Left cardiac atrium (tissue), 4 donors: ENCODE measurements at regions not wholly inside any gene's neighbourhood (a gene's known extent, or its start where the extent isn't known, plus 50 kb on each side); places are given as distances from the start of the nearest gene placed in this dataset.

Experiments
- ATAC-seq, 2 donors: fragments of 200-7000 bp; cut with Tn5 transposase; one replicate each; pipeline ENCODE4 v1.9.1; 2020; ENCODE audit warnings: mild to moderate bottlenecking in 2 of 2, moderate library complexity in 2 of 2
- DNase-seq: peaks from one replicate; pipeline ENCODE4 v3.0.0-alpha.2; 2020
- intact Hi-C, 2 donors: fragments of 100-400 bp; cut with DNase I; formaldehyde crosslinking; loops; one replicate each; pipeline versions ENCODE4 v1.14.1 to v1.15.1; 2022 to 2023
- donor health status: DM: no; HTN: yes; CAD: no.
- donor health status: DM: no; HTN: yes; CAD: no; lungs with severe emphysema.
- donor health status: DM: yes; HTN: yes; CAD: no.
- donor health status: Dilated cardiomyopathy.

DNA sequence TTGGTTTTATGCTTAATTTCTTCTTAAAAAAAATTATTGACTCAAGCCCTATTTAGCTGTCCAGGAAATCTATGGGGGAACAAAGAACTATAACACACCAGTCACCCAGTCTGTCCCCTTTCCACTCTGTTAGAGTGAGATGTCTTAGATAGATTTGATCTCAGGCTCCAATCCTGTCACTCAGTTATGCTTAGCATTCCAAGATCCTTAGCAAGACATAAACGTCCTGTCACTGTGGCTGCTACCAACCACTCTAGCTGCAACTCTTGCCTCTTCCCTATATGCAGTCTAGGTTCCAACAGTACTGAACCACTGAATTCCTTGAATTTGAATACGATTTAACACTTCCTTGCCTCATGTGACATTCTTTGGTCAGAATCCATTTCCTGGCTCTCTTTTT, 241.9 kb upstream of the NWD2 start:
- intact Hi-C loops, result no loop called here

DNA sequence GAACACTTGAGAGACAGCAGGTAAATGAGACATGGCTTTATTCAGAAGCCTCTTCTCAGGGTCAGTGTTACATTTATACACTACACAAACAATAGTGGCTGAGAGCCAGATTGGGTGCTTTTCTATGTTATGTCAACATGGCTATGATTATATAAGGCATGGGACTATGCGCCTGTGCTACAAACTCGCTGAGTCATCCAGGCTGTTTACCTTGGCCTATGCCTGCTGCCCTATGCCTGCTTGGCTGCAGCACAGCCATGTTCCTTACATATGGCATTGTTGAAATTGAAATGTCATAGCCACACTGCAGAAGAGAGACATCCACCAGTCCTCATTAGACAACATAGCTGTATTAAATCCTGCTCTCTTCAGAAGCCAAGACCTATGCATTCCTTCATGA, 236.3 kb upstream of the NWD2 start:
- no peak for ATAC-seq
- intact Hi-C loops, result no loop called here
- no peak for DNase-seq

More for the DNA sequence above, 241.9 kb upstream of the NWD2 start:
- DNase-seq (no peak), ATAC-seq (no peak)

GRCh38 chr4:37014584-37014983, 230.0 kb upstream of the NWD2 start:
- ATAC-seq (no peak), DNase-seq (no peak)
- intact Hi-C loops, result no loop called here

GRCh38 chr4:37015391-37015790, 229.2 kb upstream of the NWD2 start:
- ATAC-seq (no peak), DNase-seq (no peak)
- intact Hi-C loops, result no loop called here

DNA sequence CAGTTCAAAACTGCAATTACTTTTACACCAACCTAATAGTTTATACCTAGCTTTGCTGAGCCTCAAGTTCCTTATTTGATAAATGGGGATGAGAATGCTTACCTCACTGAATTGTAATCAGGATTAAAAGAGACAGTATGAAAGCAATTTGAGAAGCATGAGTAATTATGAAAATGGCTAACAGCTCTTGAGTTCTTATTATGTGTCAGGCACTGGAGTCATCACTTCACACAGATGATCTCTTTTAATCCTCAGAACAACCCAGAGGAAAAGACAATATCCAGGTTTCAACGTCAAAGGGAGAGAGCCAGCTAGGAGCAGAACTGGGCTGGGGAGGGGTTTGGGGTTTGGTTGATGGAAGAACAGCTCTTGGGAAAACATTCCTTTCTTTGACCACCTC, 221.0 kb upstream of the NWD2 start:
- intact Hi-C loops, result no loop called here
- no peak for DNase-seq
- ATAC-seq, result no peak

GRCh38 chr4:37023996-37024395, 220.5 kb upstream of the NWD2 start:
- no peak for ATAC-seq
- DNase-seq, result no peak
- intact Hi-C loops, result no loop called here

DNA sequence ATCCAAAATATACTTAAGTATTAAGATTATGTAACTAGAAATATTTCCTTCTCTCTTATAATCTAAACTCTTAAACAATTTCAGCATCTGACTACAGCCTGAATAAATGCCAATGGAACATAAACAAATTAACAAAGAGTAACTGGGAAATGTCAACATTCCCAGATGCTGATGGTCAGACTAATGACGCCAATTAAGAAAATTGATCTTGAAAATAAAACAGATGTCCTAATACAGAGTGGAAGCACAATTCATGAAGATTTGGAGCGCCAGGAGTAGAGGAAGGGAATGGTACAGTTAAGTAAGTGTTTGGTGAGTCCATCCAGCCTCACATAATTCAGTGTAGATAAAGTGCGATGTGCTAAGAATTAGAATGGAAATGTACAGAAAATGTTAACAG, 203.7 kb upstream of the NWD2 start:
- ATAC-seq, result no peak
- intact Hi-C loops, result no loop called here
- DNase-seq, result no peak

- DNase-seq (no peak), ATAC-seq (no peak)
- intact Hi-C loops, result no loop called here
Observed at GRCh38 chr4:37043342-37043741, 201.2 kb upstream of the NWD2 start.

DNA sequence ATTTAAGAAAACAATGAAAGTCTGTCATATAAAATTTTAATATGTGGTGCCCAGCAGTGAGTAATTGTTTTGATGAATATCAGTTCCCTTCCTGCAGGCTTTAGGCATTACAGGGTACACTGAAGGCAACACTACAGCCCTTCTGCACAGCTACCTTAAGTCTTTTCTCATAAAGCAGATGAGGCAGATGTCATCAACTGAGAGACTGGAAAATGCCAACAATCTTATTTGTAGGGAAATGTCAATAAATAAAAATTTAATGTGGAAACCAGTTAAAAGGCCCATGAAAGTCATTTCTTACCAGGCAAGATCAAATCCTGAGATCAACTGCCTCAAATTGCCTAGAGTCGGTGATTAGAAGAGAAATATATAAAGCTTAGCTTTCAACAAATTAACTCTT, 193.4 kb upstream of the NWD2 start:
- no peak for ATAC-seq
- intact Hi-C loops, result no loop called here
- no peak for DNase-seq

DNA sequence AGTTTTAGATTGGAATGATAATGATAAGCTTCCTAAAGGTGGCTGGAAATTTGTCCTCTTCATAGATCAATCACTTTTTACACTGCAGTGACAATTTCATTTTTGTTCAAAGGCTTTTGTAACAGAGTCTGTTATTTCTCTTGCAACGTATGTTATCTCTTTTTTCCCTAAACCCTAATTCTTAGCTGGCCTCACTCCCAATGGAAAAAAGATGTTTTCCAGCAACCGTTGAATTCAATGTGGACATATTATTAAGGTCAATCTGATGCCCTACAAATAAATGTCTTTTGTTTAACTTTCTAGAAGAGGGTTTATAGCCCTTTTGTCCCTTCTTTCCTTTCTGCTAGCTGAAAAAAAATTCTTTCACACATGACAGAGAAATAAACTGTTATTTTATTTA, 192.7 kb upstream of the NWD2 start:
- DNase-seq (no peak), ATAC-seq (no peak)
- intact Hi-C loops, result no loop called here

- intact Hi-C loops, result no loop called here
- ATAC-seq, result no peak
Observed at GRCh38 chr4:37054531-37055077, 189.9 kb upstream of the NWD2 start.

DNA sequence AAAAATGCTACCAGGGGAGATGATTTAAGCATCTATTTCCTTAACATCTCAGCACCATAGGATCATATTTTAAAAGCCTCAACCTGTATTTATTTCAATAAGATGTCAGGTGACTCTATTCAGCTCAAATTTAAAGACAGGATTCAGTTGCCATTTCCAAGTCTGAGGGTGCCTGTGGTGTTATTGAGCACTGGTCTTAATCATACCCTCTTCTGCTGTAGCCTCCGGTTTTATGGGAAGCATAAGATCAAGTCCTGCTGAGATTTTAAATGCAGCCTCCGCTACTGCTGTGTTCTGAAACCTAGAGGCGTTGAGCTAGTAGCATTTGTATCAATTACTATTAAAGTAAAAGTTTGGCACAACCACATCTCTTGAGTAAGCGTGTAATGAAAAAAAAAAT, 185.7 kb upstream of the NWD2 start:
- DNase-seq, result no peak
- no peak for ATAC-seq
- intact Hi-C loops, result no loop called here

More at GRCh38 chr4:37054531-37055077, 189.9 kb upstream of the NWD2 start:
- no peak for DNase-seq

- DNase-seq, result no peak
- ATAC-seq, result no peak
- intact Hi-C loops, result no loop called here
Observed at GRCh38 chr4:37066159-37066558, 178.4 kb upstream of the NWD2 start.

DNA sequence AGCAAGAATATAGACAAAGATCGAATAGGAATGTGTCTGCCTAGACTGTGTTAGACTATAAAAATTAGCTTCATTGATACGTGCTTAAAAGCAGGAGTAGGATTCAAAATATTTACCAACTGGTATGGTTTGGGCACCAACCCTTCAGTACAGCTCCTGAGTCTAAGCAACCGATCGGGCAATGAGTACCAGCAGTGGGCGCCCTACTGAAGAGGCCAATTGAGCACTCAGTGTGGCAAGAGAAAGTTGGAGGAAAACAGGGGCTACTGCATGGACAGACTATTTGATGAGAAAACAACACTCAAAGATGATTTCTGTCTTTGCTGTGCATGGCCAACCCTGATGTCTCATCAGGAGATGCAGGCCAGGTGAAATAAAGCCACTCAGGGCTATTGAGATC, 176.0 kb upstream of the NWD2 start:
- intact Hi-C loops, result no loop called here
- ATAC-seq, result no peak
- no peak for DNase-seq

GRCh38 chr4:37070041-37070440, 174.5 kb upstream of the NWD2 start:
- ATAC-seq (no peak), DNase-seq (no peak)
- intact Hi-C loops, result no loop called here

DNA sequence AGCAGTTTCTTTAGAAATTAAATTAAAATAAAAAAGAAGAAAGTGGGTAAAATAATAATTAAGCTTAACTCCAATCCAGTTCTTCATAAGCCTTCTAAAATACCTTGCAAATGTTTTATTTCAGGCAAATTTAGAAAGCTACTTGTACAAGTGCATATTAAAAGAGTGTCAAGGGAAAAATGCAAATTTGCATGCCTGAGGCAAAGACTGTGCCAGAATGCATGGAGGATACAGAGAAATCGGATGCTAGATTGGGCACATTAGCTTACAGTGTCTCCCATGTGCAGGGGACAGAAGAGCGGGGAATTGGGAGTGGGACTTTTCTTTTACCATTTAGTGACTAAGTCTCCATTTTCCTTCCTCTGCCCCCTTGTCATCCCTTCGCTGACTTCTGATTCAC, 173.0 kb upstream of the NWD2 start:
- intact Hi-C loops, result no loop called here
- ATAC-seq (no peak), DNase-seq (no peak)

DNA sequence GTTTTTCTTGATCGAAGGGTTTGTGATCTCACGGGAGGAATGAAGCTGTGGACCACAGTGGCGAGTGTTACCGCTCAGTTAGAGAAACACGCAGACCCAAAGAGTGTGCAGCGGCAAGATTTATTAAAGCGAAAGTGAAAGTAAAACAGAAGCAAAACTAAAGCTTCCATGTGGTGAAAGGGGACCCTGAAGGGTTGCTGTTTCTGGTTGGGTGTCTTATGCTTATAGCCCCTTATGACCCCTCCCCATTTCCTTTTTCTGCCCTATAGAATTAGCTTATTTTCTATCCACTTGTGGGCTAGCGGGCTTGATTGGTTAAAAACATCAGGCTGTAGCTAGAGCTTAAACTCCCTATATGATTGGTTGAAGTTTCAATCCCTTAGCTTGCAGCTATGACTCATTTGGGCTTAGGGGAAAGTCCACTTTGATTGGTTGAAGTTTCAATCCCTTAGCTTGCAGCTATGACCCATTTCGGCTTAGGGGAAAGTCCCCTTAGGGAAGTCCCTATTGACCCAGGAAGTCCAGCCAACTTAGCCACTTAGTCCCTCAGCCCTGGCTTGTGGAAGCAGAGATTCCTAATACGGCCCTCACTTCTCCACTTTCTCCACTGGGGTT, 171.2 kb upstream of the NWD2 start:
- intact Hi-C loops, result no loop called here
- ATAC-seq (no peak), DNase-seq (no peak)

DNA sequence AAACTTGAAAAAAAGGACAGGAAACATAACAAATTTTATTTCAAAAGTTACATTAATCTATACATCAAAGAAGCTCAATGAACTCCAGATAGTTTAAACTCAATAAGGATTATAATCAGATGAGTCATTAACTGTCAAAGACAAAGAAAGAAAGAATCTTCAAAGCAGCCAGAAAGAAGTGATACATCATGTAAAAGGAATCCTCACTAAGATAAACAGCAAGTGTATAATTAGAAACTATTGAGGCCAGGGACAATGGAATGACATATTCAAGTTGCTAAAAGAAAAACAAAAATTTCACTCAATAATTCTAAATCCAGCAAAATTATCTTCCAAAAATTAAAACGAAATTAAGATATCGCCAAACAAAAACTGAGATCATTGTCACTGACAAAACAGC, 161.6 kb upstream of the NWD2 start:
- no peak for DNase-seq
- intact Hi-C loops, result no loop called here
- ATAC-seq, result no peak

- intact Hi-C loops, result no loop called here
- ATAC-seq (no peak), DNase-seq (no peak)
Observed at GRCh38 chr4:37095925-37096324, 148.6 kb upstream of the NWD2 start.

- no peak for DNase-seq
- ATAC-seq, result peak in 1 of 2 donors; percentile 53
- intact Hi-C loops, result no loop called here
Observed at GRCh38 chr4:37101182-37101581, 143.4 kb upstream of the NWD2 start.

DNA sequence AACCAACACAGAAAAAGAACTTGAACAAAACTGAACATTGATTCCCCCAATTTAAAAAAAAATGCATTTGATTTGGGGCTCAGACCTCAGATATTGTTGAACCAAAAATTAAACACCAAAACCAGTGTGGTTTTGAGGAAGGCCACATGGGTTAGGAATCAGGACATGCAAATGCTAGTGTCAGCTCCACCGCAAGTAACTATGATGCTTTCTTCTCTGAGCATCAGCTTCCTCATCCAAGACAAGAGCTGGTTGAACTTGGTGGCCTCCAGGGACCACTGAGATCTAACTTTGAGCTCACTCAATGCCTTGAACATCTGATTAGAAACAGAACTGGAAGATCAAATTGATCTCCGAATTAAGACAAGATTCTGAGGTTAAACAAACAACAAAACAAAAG, 142.9 kb upstream of the NWD2 start:
- intact Hi-C loops, result no loop called here
- no peak for ATAC-seq
- no peak for DNase-seq

DNA sequence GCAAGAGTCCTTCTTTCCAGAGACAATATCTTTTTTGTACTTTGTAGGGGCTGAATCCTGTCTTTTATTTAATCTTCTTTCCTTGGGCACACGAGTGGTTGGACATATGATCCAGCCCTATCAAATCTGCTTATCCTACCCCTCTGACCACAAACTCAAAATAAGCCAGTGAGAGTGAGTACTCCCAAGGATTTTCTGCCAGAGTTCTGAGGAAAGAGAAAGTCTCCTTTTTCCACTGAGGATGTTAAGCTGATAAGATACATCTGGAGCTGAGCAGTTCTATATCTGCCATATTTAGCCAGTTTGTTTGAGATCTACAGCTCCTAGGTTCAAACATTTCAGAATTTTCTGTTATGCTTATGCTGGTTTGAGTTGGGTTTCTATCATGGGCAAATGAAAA, 134.8 kb upstream of the NWD2 start:
- intact Hi-C loops, result no loop called here
- DNase-seq (no peak), ATAC-seq (no peak)
